ENCODE measurements at regions not wholly inside any gene's neighbourhood (a gene's known extent, or its start where the extent isn't known, plus 50 kb on each side); places are given as distances from the start of the nearest gene placed in this dataset.
"Not testable (repeated sequence)": the region's sequence is repeated elsewhere in the genome, so short reads cannot be mapped to it uniquely, and the experiment has no call there.

- no peak for DNase-seq
Observed at GRCh38 chr14:83271663-83272062, 1738.0 kb upstream of the SEL1L start.

GRCh38 chr14:83280719-83281118 lies 1747.1 kb upstream of the SEL1L start:
- DNase-seq = no peak

GRCh38 chr14:83282706-83283105 lies 1749.1 kb upstream of the SEL1L start:
- DNase-seq = no peak

GRCh38 chr14:83287300-83287699 lies 1753.6 kb upstream of the SEL1L start:
- no peak for DNase-seq

GRCh38 chr14:83289390-83289789 lies 1755.7 kb upstream of the SEL1L start:
- DNase-seq = no peak

GRCh38 chr14:83289896-83290295 lies 1756.2 kb upstream of the SEL1L start:
- no peak for DNase-seq

GRCh38 chr14:83290447-83290846 lies 1756.8 kb upstream of the SEL1L start:
- no peak for DNase-seq

GRCh38 chr14:83291714-83292113 lies 1758.1 kb upstream of the SEL1L start:
- no peak for DNase-seq

- DNase-seq = no peak
Observed at GRCh38 chr14:83294941-83295340, 1761.3 kb upstream of the SEL1L start.

- DNase-seq = no peak
Observed at GRCh38 chr14:83297361-83297760, 1763.7 kb upstream of the SEL1L start.

GRCh38 chr14:83298016-83298415 lies 1764.4 kb upstream of the SEL1L start:
- DNase-seq = not testable (repeated sequence)

GRCh38 chr14:83300476-83301064 lies 1766.9 kb upstream of the SEL1L start:
- DNase-seq = peak; percentile 68

- no peak for DNase-seq
Observed at GRCh38 chr14:83301791-83302190, 1768.1 kb upstream of the SEL1L start.

- DNase-seq = no peak
Observed at GRCh38 chr14:83309211-83309610, 1775.6 kb upstream of the SEL1L start.

- no peak for DNase-seq
Observed at GRCh38 chr14:83309833-83310232, 1776.2 kb upstream of the SEL1L start.

GRCh38 chr14:83312511-83312910 lies 1778.9 kb upstream of the SEL1L start:
- DNase-seq = no peak

GRCh38 chr14:83314764-83315163 lies 1781.1 kb upstream of the SEL1L start:
- DNase-seq = no peak

- no peak for DNase-seq
Observed at GRCh38 chr14:83316356-83316755, 1782.7 kb upstream of the SEL1L start.

GRCh38 chr14:83320837-83321236 lies 1787.2 kb upstream of the SEL1L start:
- no peak for DNase-seq

- no peak for DNase-seq
Observed at GRCh38 chr14:83331513-83331912, 1797.9 kb upstream of the SEL1L start.

GRCh38 chr14:83342590-83342989 lies 1808.9 kb upstream of the SEL1L start:
- DNase-seq = no peak

- DNase-seq = no peak
Observed at GRCh38 chr14:83347874-83348273, 1814.2 kb upstream of the SEL1L start.

- DNase-seq = no peak
Observed at GRCh38 chr14:83355609-83356008, 1822.0 kb upstream of the SEL1L start.

- no peak for DNase-seq
Observed at GRCh38 chr14:83356080-83356479, 1822.4 kb upstream of the SEL1L start.

- no peak for DNase-seq
Observed at GRCh38 chr14:83372271-83372670, 1838.6 kb upstream of the SEL1L start.

- no peak for DNase-seq
Observed at GRCh38 chr14:83379436-83379835, 1845.8 kb upstream of the SEL1L start.
